ENCODE measurements at regions not wholly inside any gene's neighbourhood (a gene's known extent, or its start where the extent isn't known, plus 50 kb on each side); places are given as distances from the start of the nearest gene placed in this dataset.

GRCh38 chr13:82829040-82829439, 1053.2 kb downstream of the SLITRK1 start:
- TF ChIP-seq CTCF (IDR thresholded peaks at IDR 0.05 in 2 of 3, conservative IDR thresholded peaks at IDR 0.05 in 1 of 3; ENCODE audit: control insufficient read depth in 2 of 3, extremely low read depth in 1 of 3, insufficient read depth in 1 of 3, low read depth in 3 of 3, low read length in 3 of 3) (no peak), TAF1 (IDR thresholded peaks at IDR 0.05; ENCODE audit: borderline replicate concordance, low read depth, low read length) (no peak), FOXM1 (IDR thresholded peaks at IDR 0.05; ENCODE audit: low read depth, low read length) (no peak), RFX5 (IDR thresholded peaks at IDR 0.05; ENCODE audit: low read depth, low read length) (no peak), ETV6 (conservative IDR thresholded peaks at IDR 0.05 in 1 of 2, IDR thresholded peaks at IDR 0.05 in 1 of 2; ENCODE audit: borderline replicate concordance in 1 of 2, low read depth in 1 of 2) (no peak), GATAD2B (conservative IDR thresholded peaks at IDR 0.05; ENCODE audit: low read depth) (no peak), CHD2 (IDR thresholded peaks at IDR 0.05; ENCODE audit: borderline replicate concordance, low read depth, low read length) (no peak), SREBF2 (IDR thresholded peaks at IDR 0.05; ENCODE audit: low read length) (no peak), CHD1 (IDR thresholded peaks at IDR 0.05; ENCODE audit: low read depth, low read length) (no peak)
- TF ChIP-seq, protein P1, sequence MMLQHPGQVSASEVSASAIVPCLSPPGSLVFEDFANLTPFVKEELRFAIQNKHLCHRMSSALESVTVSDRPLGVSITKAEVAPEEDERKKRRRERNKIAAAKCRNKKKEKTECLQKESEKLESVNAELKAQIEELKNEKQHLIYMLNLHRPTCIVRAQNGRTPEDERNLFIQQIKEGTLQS (IDR thresholded peaks at IDR 0.05; ENCODE audit: borderline replicate concordance, extremely low read depth, low read depth, low read length): no peak
- TF ChIP-seq, protein P2, sequence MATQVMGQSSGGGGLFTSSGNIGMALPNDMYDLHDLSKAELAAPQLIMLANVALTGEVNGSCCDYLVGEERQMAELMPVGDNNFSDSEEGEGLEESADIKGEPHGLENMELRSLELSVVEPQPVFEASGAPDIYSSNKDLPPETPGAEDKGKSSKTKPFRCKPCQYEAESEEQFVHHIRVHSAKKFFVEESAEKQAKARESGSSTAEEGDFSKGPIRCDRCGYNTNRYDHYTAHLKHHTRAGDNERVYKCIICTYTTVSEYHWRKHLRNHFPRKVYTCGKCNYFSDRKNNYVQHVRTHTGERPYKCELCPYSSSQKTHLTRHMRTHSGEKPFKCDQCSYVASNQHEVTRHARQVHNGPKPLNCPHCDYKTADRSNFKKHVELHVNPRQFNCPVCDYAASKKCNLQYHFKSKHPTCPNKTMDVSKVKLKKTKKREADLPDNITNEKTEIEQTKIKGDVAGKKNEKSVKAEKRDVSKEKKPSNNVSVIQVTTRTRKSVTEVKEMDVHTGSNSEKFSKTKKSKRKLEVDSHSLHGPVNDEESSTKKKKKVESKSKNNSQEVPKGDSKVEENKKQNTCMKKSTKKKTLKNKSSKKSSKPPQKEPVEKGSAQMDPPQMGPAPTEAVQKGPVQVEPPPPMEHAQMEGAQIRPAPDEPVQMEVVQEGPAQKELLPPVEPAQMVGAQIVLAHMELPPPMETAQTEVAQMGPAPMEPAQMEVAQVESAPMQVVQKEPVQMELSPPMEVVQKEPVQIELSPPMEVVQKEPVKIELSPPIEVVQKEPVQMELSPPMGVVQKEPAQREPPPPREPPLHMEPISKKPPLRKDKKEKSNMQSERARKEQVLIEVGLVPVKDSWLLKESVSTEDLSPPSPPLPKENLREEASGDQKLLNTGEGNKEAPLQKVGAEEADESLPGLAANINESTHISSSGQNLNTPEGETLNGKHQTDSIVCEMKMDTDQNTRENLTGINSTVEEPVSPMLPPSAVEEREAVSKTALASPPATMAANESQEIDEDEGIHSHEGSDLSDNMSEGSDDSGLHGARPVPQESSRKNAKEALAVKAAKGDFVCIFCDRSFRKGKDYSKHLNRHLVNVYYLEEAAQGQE (IDR thresholded peaks at IDR 0.05; ENCODE audit: low read depth, low read length): no peak

All from GM12878 (cell line).